ENCODE measurements at regions not wholly inside any gene's neighbourhood (a gene's known extent, or its start where the extent isn't known, plus 50 kb on each side); places are given as distances from the start of the nearest gene placed in this dataset.

DNA sequence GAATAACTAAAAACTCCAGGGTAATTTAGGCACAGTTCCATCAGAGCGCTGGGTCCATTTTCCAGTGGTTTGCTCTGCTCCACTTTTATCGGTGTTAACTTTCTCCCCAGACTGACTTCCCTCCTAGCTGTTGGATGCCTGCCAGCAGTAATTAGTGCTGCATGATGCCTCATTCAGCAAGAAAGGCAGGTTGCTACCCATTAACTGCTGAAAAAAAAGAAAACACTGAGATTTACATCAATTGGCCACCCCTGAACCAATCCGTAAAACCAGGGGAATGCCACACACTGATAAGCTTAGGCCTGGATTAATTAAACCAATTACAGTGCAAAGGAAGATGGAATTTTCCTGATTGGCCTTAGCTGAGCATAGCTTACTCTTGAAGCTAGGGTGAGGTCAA is 182.4 kb upstream of the CXXC4 start:
- peak; percentile 85 for DNase-seq

DNA sequence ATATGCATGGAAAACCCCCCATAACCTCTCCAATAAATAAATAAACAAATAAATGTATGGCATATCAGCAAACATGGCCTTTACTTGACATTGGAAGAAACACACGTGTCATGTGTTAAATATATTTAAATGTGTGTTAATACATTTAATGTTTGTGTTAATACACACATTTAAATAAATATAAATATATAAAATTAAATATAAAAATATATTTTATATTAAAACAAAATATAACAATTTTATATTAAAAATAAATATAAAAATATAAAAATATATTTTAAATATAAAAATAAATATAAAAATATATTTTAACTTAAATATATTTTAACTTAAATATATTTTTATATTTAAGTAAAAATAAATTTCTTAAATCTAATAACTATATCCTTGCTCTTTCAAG is 187.6 kb upstream of the CXXC4 start:
- DNase-seq: no peak

DNA sequence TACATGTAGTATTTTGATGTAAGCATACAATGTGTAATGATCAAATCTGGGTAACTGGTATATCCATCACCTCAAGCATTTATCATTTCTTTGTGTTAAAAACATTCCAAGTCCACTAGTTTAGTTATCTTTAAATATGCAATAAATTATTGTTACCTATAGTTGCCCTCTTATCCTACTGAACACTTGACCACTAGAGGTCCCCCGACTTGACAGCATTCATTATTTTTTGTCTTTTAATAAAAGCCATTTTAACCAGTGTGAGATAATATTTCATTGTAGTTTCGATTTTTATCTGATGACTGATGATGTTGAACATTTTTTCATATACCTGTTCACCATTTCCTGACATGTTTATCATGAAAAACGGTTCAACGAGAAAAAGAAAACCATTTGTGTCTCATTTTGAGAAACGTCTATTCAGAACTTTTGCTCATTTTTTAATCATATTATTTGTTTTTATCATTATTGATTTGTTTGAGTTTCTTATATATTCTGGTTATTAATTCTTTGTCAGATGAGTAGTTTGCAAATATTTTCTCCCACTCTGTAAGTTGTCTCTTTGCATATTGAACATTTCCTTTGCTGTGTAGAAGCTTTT is 199.0 kb upstream of the CXXC4 start:
- DNase-seq: peak; percentile 32

DNA sequence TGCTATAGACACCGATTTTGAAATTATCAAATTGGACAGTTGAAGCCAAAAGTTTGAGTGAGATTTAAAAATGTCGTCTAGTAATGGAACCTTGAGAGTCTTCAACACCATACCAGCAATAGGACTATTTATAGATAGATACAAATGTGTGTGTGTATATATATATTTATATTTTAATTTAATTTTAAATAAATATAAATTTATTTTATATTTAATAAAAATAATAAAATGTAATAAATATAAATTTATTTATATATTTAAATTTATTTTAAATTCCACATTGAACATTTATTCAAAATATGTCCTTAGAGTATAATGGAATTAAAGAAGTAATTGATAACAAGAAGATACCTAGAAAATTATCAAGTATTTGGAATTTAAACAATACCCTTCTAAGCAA is 221.9 kb upstream of the CXXC4 start:
- no peak for DNase-seq

DNA sequence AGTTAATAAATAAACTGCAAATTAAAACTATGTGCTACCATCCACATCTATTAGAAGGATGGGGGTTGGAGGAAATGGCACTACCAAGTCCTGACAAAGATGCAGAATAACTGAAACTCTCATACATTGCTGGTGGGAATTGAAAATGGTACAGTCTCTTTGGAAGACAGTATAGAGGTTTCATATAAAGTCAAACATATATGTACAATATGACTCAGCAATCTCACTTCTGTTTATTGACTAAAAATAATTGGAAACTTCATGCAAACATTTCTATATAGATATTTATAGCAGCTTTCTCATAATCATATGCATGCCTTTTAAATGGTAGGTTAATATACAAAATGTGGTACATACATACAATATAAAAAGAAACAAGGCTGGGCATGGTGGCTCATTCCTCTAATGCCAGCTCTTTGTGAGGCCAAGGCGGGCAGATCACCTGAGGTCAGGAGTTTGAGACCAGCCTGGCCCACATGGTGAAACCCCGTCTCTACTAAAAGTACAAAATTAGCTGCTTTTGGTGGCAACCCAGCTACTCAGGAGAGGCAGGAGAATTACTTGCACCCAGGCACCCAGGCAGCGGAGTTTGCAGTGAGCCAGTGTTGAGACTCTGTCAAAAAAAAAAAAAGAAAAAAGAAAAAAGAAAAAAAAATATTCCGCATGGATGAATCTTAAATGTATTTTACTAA is 225.0 kb upstream of the CXXC4 start:
- DNase-seq: no peak

DNA sequence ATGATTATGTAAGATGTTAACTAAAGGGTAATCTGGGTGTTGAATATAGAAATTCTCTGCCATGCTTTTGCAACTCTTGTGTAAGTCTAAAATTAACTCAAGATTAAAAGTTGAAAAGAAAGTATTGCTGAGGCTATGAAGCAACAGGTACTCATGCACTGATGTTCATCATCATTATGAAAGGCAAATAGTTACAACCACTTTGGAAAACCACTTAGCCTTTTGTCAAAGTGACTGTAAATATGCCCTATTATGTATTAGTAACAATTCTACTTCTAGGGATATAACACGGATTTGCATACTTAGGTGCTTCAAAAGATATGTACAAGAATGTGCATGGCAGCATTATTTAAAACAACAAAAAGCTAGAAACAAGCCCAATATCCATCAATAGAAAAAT is 227.8 kb upstream of the CXXC4 start:
- no peak for DNase-seq

DNA sequence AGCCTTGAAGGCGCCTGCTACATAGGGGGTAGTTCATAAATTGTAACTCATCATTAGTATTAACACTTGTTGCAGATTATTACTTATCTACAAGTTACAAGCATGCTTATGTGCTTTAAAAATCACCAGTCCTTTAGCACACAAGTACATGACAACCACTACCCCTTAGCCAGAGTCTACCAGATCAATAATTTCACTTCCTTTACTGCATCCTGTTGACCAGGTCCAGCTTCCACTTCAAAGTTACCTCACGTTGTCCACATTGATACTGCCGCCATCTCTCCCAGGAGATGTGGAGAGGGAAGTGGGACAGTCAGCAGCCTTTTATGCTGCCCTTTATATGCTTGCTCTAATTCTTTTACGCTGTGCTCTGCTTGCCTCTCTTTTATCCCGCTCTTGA is 231.3 kb upstream of the CXXC4 start:
- DNase-seq: no peak

DNA sequence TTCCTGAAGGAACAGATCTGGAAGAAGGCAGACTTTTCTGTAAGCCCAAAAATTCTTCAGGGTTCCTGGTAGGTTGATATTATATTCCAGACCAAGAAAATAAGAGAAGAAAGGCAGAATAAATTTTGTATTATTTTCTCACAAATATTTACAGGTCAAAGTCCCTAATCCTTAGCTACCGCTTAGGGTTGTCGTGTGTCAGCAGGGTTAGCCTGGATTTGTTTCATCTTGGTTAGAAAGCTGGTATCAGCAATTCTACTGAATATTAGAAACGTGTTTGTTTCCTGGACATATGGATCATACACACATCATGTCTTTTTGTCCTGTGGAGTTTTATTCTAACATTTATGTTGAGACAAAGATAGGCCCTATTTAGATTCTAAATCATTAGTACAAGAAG is 232.9 kb upstream of the CXXC4 start:
- no peak for DNase-seq

DNA sequence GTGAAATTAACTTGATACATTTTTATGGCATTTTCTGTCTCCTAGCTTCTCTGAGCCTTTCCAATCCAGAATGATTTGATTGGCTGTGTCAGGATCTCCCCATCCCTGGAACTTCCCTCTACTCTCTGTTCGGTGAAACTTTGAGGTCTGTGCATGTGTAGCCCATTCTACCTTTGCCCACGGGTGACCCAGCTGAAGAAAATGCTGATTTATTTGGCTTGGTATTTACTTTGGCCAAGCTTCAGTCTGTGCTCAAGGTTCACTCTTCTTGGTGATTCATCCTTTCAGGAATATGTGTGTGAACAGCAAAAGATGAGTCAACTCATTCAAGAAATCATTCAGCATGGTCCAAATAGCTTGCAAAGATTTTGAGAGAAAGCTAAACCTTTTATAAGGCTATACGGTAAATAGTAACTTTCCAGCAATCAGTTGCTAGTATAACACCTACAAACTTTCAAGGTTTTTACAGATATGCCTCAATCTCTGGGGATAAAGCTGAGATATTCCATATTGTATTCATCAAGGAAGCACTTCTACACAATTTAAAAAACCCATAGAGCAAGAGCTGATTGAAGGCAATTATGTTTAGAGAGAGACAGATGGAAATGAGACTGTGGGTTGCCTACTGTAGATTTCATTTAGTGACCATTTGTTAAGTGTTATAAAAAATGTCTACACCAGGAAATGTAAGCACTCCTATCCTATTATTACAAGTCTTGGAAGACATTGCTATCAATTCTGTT is 233.9 kb upstream of the CXXC4 start:
- DNase-seq: no peak

DNA sequence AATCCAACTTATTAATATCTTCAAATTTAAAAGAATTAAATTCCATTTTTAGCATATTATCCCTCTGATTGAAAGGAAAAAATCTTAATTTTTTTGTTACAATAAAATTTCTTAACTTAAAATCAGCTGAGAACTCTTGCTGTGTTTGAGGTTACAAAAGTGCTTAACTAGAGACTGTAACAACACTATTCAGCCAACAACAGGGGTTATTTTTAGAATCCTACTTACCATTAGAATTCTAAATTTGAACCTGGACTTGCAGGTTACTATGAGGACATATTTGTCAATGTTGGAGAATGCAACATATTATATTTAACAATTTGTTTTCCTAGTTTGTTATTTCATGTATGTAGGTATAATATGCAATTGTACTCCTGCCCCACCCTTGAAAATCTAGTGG is 238.1 kb upstream of the CXXC4 start:
- DNase-seq: no peak

DNA sequence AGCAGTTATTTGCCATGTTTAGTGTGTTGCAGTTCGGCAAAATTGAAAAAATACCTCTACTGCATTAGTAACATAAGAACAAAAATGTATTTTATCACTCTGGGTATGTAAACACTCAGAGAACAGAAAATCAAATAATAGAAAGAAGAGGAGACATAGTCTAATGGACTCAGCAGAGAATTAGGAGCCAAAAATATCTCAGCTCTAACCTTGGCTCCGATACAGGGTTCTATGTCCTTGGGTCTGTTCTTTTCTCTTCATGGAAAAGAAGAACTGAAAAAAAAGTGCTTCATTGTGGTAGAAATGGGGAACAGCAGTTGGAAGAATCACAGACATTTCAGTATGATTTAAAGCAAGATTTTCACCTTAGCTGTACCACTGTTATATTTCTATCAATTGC is 240.5 kb upstream of the CXXC4 start:
- DNase-seq: no peak

DNA sequence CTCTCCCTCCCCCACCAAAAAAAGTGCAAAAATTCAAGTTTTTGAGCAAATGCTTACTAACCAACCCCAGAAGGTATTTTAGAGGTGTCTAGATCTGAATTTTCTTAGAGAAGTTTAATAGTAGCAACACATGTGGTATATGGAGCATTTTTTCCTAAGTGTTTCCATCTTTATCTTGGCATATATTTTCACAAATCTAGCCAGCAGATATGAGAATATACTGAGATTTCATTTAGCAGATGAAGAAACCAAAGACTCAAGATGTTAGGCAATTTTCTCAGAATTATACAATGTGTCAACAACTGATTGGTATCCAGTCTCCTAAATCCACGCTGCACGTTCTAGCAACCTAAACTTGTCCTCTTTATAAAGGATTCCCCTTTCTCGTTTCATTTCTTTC is 245.5 kb upstream of the CXXC4 start:
- DNase-seq: peak; percentile 7

DNA sequence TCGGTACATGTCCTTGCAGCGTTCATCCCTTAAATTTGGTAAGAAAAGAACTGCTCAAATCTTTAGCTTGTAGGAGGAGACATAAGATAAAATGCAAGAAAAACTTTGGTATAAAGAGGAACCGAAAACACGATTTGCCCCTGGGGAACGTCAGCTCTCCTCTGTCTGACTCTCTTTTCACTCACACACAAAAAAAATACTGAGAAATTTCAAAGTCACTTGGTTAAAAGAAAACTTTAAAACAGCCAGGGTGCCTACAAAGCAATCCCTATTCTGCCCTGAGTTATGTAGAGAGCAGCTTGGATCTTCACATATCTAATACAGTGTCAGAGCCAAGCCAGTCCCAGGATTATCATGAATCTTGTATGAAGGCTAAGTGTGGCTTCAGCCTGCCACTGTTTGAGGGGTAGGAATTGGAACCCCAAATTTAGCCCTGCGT is 248.5 kb upstream of the CXXC4 start:
- DNase-seq: no peak

DNA sequence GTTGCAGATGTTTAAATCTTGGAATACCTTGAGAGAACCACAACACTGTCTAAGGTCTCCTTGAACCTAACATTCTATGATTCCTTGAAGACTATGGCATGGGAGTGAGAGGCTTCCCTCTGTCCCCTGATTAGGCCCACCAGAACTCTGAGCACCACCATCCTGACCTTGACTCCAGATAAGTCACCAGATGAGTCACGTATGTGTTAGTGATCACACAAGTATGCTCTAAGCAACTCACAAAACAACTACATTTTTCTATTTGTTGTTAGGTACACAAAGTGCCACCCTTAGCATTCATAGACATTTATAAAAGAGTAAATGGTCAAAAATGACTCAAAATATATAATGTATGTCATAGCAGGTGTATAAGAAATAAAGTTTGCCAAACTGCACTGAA is 252.9 kb upstream of the CXXC4 start:
- DNase-seq: no peak

DNA sequence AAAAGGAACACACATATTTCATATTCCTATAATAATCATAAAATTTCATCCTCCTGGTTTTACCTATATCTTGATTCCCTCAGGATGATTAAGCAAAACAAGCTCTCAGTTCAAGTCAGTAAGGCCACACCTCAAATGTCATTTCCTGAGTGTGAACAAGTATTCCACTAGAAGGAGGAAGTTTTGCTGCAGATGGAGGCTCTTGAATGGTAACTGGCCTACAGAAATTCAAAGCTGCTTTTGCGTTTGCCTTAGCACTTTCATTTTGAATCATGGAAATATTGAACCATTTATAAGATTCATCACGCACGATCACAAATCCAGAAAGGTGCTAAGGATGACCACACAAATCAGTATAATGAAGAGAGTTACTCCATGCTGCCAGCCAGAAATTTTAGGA is 254.4 kb upstream of the CXXC4 start:
- peak; percentile 38 for DNase-seq

DNA sequence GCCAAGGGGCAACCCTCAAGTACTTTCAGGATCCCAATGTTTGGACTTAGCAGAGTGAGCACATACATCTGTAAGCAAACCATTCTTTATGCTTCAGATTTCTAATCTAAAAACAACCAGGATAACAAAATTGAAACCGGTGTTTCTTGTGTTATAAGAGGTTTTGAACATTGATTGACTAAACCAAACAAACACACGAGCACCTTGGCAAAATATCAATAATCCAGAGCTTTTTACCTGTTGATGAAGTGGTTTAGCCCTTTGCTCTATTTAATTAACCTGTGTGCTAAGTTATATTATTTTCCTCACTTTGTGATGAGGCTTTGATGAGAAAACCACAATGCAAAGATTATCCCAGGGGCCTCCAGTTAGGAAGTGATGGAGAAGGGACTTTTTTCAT is 255.3 kb upstream of the CXXC4 start:
- DNase-seq: no peak

DNA sequence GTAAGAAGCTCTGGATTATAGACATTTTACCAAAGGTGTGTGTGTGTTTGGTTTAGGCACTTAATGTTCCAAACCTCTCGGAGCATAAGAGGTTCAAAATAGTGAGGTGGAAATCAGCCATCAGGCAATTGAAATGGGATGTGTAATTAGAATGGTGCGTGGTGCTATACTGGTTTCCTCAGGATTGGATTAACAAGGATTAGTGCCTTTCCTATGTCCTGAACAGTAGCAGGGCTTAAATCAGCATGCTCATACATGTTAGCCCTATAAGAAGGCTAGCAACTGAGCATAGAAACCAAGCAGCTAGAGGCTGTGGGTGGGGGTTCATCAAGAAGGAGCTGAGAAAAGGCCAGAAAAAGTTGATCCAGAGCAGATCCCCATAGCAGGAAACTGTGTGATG is 256.8 kb upstream of the CXXC4 start:
- DNase-seq: no peak

DNA sequence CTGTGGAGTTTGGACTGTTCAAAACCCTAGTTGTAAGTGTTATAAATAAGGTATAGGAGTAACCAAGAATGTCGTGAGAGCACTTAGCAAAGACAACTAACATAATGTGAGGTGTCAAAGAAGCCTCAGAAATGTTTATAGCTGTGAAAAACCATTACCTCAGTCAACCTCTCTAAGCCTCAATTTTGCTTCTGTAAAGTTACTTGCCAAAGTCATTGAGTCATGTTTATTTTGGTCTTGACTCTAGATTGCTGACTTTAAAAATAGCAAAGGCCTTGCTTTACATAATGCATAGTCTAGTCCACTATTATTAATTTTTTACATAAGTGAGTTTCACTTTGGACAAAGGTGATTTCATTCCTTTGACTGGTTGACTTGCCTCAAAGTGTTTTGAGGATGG is 257.6 kb upstream of the CXXC4 start:
- no peak for DNase-seq

DNA sequence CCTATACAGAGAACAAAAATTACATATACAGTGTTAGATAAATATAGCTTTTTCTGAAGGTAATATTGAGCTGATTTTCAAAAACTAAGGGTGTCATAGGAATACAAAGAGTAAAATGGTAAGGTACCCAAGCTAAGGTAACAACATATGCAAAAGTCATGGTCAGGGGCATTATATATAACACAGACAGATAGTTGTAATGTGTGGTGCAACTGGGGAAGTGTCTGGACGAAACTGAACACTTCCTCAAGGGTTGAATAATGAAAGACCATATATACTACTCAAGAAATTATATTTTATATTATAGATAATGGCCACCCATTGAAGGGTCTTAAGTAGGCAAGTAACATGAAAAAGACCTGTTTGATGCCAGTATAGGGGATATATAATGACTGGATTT is 262.1 kb upstream of the CXXC4 start:
- DNase-seq: no peak

DNA sequence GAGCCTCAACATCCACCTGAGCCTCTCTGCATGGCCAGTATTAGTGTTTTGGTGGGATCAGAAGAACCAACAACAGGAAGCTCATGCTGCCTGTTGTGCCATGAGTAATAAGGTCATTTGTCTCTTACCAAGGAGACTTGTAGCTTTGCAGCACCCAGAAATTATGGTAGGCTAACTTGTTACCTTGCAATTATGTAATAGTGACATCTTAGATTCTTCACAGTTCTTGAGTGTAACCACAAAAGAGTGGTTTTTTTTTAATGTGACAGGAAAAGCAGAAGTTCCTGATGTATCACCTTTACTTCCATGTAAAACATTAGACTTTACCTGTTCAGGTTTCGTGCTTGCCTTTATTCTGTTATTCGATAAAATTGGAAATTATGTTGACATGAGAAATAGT is 263.9 kb upstream of the CXXC4 start:
- peak; percentile 12 for DNase-seq

DNA sequence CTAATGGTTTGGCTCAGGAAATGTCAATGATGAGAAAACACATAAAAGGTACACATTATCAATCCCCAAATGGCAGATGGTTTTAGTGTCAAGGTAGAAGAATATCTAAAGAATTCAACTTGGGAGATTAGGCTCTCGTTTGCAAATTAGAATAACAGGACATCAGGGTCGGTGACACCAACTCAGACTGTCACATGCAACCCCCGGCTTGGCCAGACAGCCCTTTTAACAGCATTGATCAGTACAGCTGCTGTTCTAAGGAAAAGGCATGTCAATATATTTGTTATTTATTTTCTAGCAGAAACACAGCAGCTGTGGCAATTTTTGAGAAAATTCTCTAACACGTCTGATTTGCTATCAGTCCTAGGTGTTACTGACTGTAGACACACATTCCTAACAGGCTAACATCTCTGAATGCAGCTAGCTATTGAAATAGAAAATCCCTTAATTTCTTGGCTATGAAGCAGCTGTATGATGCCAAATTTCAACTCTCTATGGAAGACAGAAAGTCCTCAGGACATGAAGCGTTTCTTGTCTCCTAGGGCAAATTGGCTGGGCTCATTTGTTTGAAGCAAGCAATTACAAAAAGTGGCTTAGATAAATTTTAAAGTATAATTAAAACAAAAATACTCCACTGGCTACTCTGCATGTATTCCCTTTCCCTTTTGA is 269.0 kb upstream of the CXXC4 start:
- no peak for DNase-seq

DNA sequence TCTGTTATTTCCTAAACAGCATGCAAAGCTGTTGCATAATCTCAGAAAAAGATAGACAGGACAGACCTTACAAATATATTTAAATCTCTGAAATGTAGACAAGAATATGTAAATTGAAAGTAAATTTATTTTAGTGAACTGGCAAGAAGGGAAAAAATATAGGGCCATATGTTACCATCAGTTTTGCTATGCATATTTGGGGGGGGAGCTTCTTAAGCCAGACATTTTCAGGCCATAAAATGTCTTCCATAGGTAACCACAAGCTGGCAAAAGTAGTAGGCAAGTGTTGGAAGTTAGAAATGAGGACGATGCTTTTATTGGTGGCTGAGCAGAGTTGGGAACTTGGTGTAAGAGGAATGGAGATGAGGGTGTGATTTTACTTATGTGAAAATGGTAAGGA is 272.0 kb upstream of the CXXC4 start:
- no peak for DNase-seq

DNA sequence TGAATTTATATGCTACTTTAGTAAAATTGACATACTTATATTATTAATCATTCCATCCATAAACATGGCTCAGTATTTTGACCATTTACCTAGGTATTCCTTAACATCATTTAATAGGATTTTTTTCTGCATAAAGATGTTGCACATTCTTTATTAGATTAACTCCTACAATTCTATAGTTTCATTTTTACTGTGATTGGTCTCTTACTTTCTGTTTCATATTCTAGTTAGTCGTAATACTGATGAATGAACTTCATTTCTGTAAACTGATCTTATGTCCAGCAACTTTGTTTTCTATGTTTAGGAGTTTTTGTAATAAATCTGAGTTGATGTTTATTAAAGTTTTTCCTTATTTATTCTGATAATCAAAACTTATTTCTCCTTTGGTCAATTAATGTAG is 278.2 kb upstream of the CXXC4 start:
- peak; percentile 59 for DNase-seq

All from OCI-M1 (cell line).